ENCODE measurements at regions not wholly inside any gene's neighbourhood (a gene's known extent, or its start where the extent isn't known, plus 50 kb on each side); places are given as distances from the start of the nearest gene placed in this dataset.

DNA sequence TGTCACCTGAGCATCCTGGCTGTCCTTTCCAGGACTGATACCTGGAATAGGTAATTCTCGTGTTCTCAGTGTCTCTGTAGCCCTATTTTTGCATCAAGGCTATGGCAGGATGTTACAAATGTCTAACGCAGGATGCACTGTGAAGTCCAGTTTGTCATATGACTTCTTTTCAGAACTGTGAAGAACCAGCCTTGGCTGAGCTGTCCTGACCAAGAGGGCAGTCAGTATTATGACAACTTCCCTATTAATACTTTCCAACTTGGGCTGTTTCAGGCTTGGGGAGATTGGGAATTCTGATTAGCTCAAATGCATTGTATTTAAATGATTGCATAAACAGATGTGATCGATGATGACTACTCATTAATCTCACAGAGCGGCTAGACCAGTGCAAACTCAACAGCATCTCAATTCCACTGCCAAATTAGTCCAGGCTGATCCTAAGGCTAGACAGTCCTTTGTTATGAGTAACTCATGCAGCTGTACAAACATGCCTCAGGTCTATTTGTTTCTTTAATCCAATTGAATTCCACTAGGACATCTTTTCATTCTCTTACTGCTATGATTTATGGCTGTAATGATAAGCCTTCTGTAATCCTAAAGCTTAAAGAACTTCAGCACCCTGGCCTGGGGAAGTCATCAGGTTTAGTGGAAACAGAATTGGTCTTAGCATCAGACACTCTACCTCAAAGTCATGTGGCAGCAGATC, 331.6 kb downstream of the KCNS3 start:
- H3K27me3 ChIP-seq, result no peaks in the 10 kb centered on the region
- no peaks in the 10 kb centered on the region for H3K36me3 ChIP-seq
- H3K9me3 ChIP-seq, result no peaks in the 10 kb centered on the region
- no peak overlapping the region for H3K27ac ChIP-seq
- DNase-seq (ENCODE audit: low spot score in 2 of 2), result no peak
- H3K4me1 ChIP-seq, result no peaks in the 10 kb centered on the region
- 57% methylated on average over 4 of the region's 4 CpGs for WGBS
- no peak for TF ChIP-seq EP300 (IDR thresholded peaks at IDR 0.05)
- TF ChIP-seq POLR2A (IDR thresholded peaks at IDR 0.05), result no peak
- TF ChIP-seq POLR2AphosphoS5 (IDR thresholded peaks at IDR 0.05), result no peak
- no peak overlapping the region for H3K4me3 ChIP-seq

DNA sequence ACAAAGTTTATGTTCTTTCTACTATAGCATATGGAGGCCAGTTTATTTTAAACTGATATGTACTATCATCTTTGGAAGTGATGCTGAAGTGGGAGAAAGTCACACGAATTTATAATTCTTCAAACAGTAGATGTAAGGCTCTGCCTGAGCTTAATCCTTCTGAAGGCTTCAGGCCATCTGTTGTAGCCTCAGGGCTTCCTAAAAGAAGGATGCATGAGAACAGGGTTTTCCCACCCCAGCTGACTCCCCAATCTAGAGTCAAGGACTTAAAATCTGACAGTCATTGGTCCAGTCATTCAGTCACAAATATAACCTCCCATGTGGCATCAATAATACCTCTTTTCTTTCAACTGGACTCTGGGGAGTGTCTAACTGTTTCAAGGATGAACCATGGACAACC, 330.5 kb downstream of the KCNS3 start:
- no peak for TF ChIP-seq POLR2AphosphoS5 (IDR thresholded peaks at IDR 0.05)
- no peak for TF ChIP-seq EP300 (IDR thresholded peaks at IDR 0.05)
- TF ChIP-seq, protein P1, sequence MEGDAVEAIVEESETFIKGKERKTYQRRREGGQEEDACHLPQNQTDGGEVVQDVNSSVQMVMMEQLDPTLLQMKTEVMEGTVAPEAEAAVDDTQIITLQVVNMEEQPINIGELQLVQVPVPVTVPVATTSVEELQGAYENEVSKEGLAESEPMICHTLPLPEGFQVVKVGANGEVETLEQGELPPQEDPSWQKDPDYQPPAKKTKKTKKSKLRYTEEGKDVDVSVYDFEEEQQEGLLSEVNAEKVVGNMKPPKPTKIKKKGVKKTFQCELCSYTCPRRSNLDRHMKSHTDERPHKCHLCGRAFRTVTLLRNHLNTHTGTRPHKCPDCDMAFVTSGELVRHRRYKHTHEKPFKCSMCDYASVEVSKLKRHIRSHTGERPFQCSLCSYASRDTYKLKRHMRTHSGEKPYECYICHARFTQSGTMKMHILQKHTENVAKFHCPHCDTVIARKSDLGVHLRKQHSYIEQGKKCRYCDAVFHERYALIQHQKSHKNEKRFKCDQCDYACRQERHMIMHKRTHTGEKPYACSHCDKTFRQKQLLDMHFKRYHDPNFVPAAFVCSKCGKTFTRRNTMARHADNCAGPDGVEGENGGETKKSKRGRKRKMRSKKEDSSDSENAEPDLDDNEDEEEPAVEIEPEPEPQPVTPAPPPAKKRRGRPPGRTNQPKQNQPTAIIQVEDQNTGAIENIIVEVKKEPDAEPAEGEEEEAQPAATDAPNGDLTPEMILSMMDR (IDR thresholded peaks at IDR 0.05), result no peak
- TF ChIP-seq POLR2A (IDR thresholded peaks at IDR 0.05), result no peak
- H3K36me3 ChIP-seq, result no peaks in the 10 kb centered on the region
- 59% methylated on average over 1 of the region's 1 CpG for WGBS
- no peaks in the 10 kb centered on the region for H3K27me3 ChIP-seq
- H3K4me3 ChIP-seq, result no peak overlapping the region
- no peak for DNase-seq (ENCODE audit: low spot score in 2 of 2)
- no peak overlapping the region for H3K27ac ChIP-seq
- no peaks in the 10 kb centered on the region for H3K4me1 ChIP-seq
- no peaks in the 10 kb centered on the region for H3K9me3 ChIP-seq

DNA sequence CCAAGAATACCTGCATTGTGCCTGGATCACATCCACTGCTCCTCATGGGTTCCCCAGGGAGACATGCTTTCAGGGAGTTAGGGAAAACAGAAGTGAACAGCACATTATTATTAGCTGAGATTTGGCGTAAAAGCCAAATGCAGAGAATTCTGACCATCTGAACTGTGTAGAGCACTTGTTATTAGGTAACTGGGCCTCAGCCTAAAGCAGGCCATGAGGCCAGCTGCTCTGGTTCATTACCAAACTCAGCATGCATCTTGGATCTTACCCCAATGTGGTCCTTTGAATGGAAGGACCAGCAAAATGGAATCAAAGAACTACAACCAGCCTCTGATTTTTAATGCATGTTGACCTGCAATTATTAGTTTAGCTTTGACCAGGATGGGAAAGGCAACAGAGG, 322.3 kb downstream of the KCNS3 start:
- Histone ChIP-seq H3K9me3 (no peaks in the 10 kb centered on the region), H3K27me3 (no peaks in the 10 kb centered on the region), H3K27ac (no peak overlapping the region), H3K4me1 (no peaks in the 10 kb centered on the region), H3K36me3 (no peaks in the 10 kb centered on the region), H3K4me3 (no peak overlapping the region)
- 92% methylated on average over 1 of the region's 1 CpG for WGBS
- TF ChIP-seq EP300 (IDR thresholded peaks at IDR 0.05) (no peak), POLR2A (IDR thresholded peaks at IDR 0.05) (no peak), POLR2AphosphoS5 (IDR thresholded peaks at IDR 0.05) (no peak)
- TF ChIP-seq, protein P1 (IDR thresholded peaks at IDR 0.05), result no peak
- DNase-seq (ENCODE audit: low spot score in 2 of 2), result no peak

DNA sequence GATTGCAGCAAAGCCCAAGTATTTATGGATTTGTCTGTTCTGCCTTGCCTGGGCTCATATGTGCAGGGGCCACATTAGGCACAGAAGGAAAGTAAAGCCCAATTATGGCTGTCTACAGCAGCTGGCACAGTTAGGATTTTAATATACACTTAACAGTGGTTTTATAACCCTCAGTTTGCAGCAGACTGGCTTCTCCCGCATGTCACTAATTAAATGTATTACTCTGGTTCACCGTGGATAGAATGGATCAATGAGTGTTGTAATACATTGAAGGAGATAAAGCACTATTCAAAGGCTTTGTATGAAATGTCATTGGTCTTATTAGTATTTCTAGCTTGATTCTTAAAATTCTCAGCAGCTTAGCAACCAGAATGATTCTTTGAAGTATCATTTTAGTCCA, 320.2 kb downstream of the KCNS3 start:
- 87% methylated on average over 2 of the region's 2 CpGs for WGBS
- Histone ChIP-seq H3K27ac (no peak overlapping the region), H3K36me3 (no peaks in the 10 kb centered on the region), H3K4me3 (no peak overlapping the region), H3K9me3 (no peaks in the 10 kb centered on the region), H3K27me3 (no peaks in the 10 kb centered on the region), H3K4me1 (no peaks in the 10 kb centered on the region)
- no peak for TF ChIP-seq POLR2AphosphoS5 (IDR thresholded peaks at IDR 0.05)
- TF ChIP-seq EP300 (IDR thresholded peaks at IDR 0.05), result no peak
- TF ChIP-seq, protein P1 (IDR thresholded peaks at IDR 0.05), result no peak
- TF ChIP-seq POLR2A (IDR thresholded peaks at IDR 0.05), result no peak
- DNase-seq (ENCODE audit: low spot score in 2 of 2), result no peak

DNA sequence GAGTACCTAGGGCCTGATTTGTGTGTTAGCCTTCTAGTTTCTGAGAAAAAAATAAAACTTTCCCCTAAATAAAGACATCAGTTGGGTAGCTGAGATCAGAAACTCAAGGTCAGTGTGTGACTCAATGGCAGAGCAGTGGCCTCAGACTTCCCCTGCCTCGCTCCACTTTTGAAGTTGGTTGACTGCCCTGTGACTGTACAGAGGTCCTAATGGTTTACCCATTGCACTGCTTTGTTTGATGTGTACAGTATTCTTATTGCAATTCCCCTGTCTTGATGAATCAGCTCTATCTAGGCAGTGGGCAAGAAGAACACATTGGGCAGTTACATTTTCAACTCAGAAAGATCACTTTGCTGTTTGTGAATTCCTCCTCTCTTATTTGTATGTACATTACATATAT, 315.7 kb downstream of the KCNS3 start:
- Histone ChIP-seq H3K4me1 (no peaks in the 10 kb centered on the region), H3K36me3 (no peaks in the 10 kb centered on the region), H3K9me3 (no peaks in the 10 kb centered on the region), H3K27ac (no peak overlapping the region), H3K27me3 (no peaks in the 10 kb centered on the region), H3K4me3 (no peak overlapping the region)
- no peak for TF ChIP-seq POLR2A (IDR thresholded peaks at IDR 0.05)
- no peak for TF ChIP-seq POLR2AphosphoS5 (IDR thresholded peaks at IDR 0.05)
- no peak for TF ChIP-seq EP300 (IDR thresholded peaks at IDR 0.05)
- TF ChIP-seq, protein P1 (IDR thresholded peaks at IDR 0.05), result no peak
- no peak for DNase-seq (ENCODE audit: low spot score in 2 of 2)
- WGBS, result 95% methylated on average over 1 of the region's 1 CpG

Measured in suprapubic skin (tissue), 4 donors.